HepG2 (cell line): ENCODE measurements at regions not wholly inside any gene's neighbourhood (a gene's known extent, or its start where the extent isn't known, plus 50 kb on each side); places are given as distances from the start of the nearest gene placed in this dataset.
"Not testable (repeated sequence)": the region's sequence is repeated elsewhere in the genome, so short reads cannot be mapped to it uniquely, and the experiment has no call there.

Experiments used
- ATAC-seq: fragments of 200-7000 bp; cut with Tn5 transposase; 3 replicates; pipeline ENCODE4 v1.9.1; 2020; ENCODE audit warnings: mild to moderate bottlenecking, moderate library complexity
- BruUV-seq: library from RNA; stranded (reverse); fragments of 400-500 nt; replicated peaks from 2 replicates; lab custom pipeline; 2021; lab: Mats Ljungman, UMichigan
- CTCF ChIA-PET: fragments of 300-600 bp; formaldehyde crosslinking; extraction: SDS; loops from one replicate; lab custom pipeline; 2021; ENCODE audit warnings: low total read pairs, inconsistent platforms, low intra/inter-chr PET ratio; lab: Yijun Ruan, JAX
- POLR2A ChIA-PET: fragments of 350-600 bp; sonication (Branson Sonifier 250); formaldehyde crosslinking; loops from one replicate; lab custom pipeline; 2020; ENCODE audit warnings: antibody characterized with exemption, inconsistent platforms; lab: Yijun Ruan, JAX
- DNase-seq: peaks from one replicate; pipeline ENCODE4 v3.0.0-alpha.2; 2015; ENCODE audit warnings: low spot score
- FAIRE-seq: peaks from 3 replicates; lab custom pipeline; 2011; peaks lifted over from hg19 to GRCh38; lab: Jason Lieb, UNC
- H2AFZ ChIP-seq: one replicate; pipeline ENCODE4 v1.6.1; 2011; ENCODE audit warnings: low read length, inconsistent platforms
- H3K27ac ChIP-seq: fragments of 300-600 bp; 3 replicates; pipeline ENCODE4 v1.8.0; 2011; ENCODE audit warnings: mixed run types, mild to moderate bottlenecking, mixed read lengths, low read length, inconsistent platforms; ENCODE audit not compliant: insufficient read depth; ENCODE audit errors: extremely low read length
- H3K27me3 ChIP-seq, 2 experiments: fragments of 200-600 bp in 1 of 2; 2 replicates in 1 of 2; 3 replicates in 1 of 2; pipeline versions ENCODE4 v1.6.0 to v1.8.0; 2011; ENCODE audit warnings: low read length in 2 of 2, mild to moderate bottlenecking in 2 of 2, moderate library complexity in 2 of 2, inconsistent platforms in 1 of 2; ENCODE audit not compliant: insufficient read depth in 2 of 2, control insufficient read depth in 1 of 2
- H3K36me3 ChIP-seq, 2 experiments: fragments of 200-600 bp in 1 of 2; replicated peaks in 1 of 2; 2 replicates in 1 of 2; 3 replicates in 1 of 2; pipeline versions ENCODE4 v1.5.1 to v1.8.0; 2011; ENCODE audit warnings: low read length in 2 of 2, inconsistent platforms in 1 of 2; ENCODE audit not compliant: insufficient read depth in 2 of 2, control insufficient read depth in 1 of 2
- H3K4me1 ChIP-seq: 2 replicates; pipeline ENCODE4 v1.5.1; 2012; ENCODE audit warnings: low read length, inconsistent platforms; ENCODE audit not compliant: insufficient read depth
- H3K4me2 ChIP-seq: 2 replicates; pipeline ENCODE4 v1.6.0; 2011; ENCODE audit warnings: low read depth, low read length, inconsistent platforms
- H3K4me3 ChIP-seq, 3 experiments: fragments of 200-600 bp in 1 of 3; sonication (generic), shearing (Covaris generic) in 1 of 3; replicated peaks in 1 of 3; 2 replicates each; pipeline ENCODE4 v1.5.1; 2011 to 2016; ENCODE audit warnings: low read length in 3 of 3, inconsistent platforms in 2 of 3, low read depth in 2 of 3, mild to moderate bottlenecking in 2 of 3, control low read depth in 1 of 3, mixed read lengths in 1 of 3; ENCODE audit not compliant: insufficient read depth in 1 of 3
- H3K79me2 ChIP-seq: one replicate; pipeline ENCODE4 v1.6.1; 2011; ENCODE audit warnings: low read length, inconsistent platforms; ENCODE audit not compliant: insufficient read depth
- H3K9ac ChIP-seq: 2 replicates; pipeline ENCODE4 v1.6.0; 2011; ENCODE audit warnings: mild to moderate bottlenecking, low read depth, low read length, inconsistent platforms; ENCODE audit not compliant: insufficient read depth
- H3K9me3 ChIP-seq: 2 replicates; pipeline ENCODE4 v1.5.1; 2012; ENCODE audit warnings: mild to moderate bottlenecking, low read length
- H4K20me1 ChIP-seq: 2 replicates; pipeline ENCODE4 v1.6.0; 2011; ENCODE audit warnings: inconsistent platforms, mild to moderate bottlenecking, low read length, moderate library complexity; ENCODE audit not compliant: insufficient read depth
- FOXA1 ChIP-seq, 2 experiments: fragments of 450-650 bp in 1 of 2; sonication (generic) in 1 of 2; formaldehyde crosslinking in 1 of 2; IDR thresholded peaks; 2 replicates each; pipeline versions ENCODE4 v1.4.0 to v1.6.1; 2016 to 2020; ENCODE audit warnings: missing genetic modification reagents in 1 of 2
- MAFF ChIP-seq: IDR thresholded peaks from 2 replicates; pipeline ENCODE4 v1.6.1; 2011; ENCODE audit warnings: low read depth, low read length, improper control_type of control experiment
- MAFK ChIP-seq, 2 experiments: IDR thresholded peaks in 1 of 2; conservative IDR thresholded peaks in 1 of 2; 2 replicates each; pipeline ENCODE4 v1.6.1; 2011; ENCODE audit warnings: improper control_type of control experiment in 2 of 2, low read length in 2 of 2
- ZNF652 ChIP-seq: IDR thresholded peaks from 2 replicates; pipeline ENCODE4 v1.6.1; 2016; ENCODE audit warnings: low read depth, borderline replicate concordance
- WGBS: methylation state at CpG from one replicate; pipeline ENCODE4 v1.1.6; 2017; ENCODE audit warnings: low lambda C conversion rate; 5-methylcytosine and 5-hydroxymethylcytosine counted together
- in situ Hi-C: cut with HindIII; loops from 2 replicates; pipeline ENCODE4 v1.10.0; 2017; ENCODE audit warnings: low pct_unique_long_range_greater_than_20kb; ENCODE audit not compliant: extremely low pct_ligation_motif_present
- intact Hi-C: fragments of 100-400 bp; cut with micrococcal nuclease; formaldehyde crosslinking; loops from one replicate; pipeline ENCODE4 v1.10.0; 2022; ENCODE audit not compliant: unreplicated experiment
- TF ChIP-seq, protein P1 (sequence below): sonication (generic); formaldehyde crosslinking; IDR thresholded peaks from 2 replicates; pipeline ENCODE4 v1.5.0; 2020; ENCODE audit warnings: mild to moderate bottlenecking, missing genetic modification reagents, moderate library complexity

- POLR2A ChIA-PET, H3K27me3 ChIP-seq, ATAC-seq, intact Hi-C loops, H3K4me1 ChIP-seq, H3K9ac ChIP-seq, H3K36me3 ChIP-seq, FAIRE-seq, H4K20me1 ChIP-seq, H3K27ac ChIP-seq, H3K4me3 ChIP-seq, DNase-seq, H3K9me3 ChIP-seq, H3K4me2 ChIP-seq, in situ Hi-C loops, BruUV-seq, CTCF ChIA-PET, H2AFZ ChIP-seq, H3K79me2 ChIP-seq: not testable (repeated sequence)
- 21% methylated on average over 9 of the region's 9 CpGs for WGBS
These were observed 162.0 kb upstream of the FRG2C start for GRCh38 chr3:75502171-75502570.

GRCh38 chr3:75502769-75503756 is 161.1 kb upstream of the FRG2C start:
- H3K27ac ChIP-seq; CTCF ChIA-PET; ATAC-seq; in situ Hi-C loops; H3K4me3 ChIP-seq; BruUV-seq; H3K36me3 ChIP-seq; H3K27me3 ChIP-seq; H2AFZ ChIP-seq; POLR2A ChIA-PET; H3K9me3 ChIP-seq; H4K20me1 ChIP-seq; H3K79me2 ChIP-seq; H3K4me1 ChIP-seq; H3K9ac ChIP-seq; FAIRE-seq; intact Hi-C loops; H3K4me2 ChIP-seq; TF ChIP-seq FOXA1 (IDR thresholded peaks at IDR 0.05): not testable (repeated sequence)
- 55% methylated on average over 18 of the region's 18 CpGs for WGBS
- peak; percentile 4 for DNase-seq
- TF ChIP-seq ZNF652 (CRISPR knock-in tag) (peak; percentile 79), MAFF (peak; percentile 42; the same call in 1 of the 2 replicates), MAFK (conservative IDR thresholded peaks at IDR 0.05 in 1 of 2, IDR thresholded peaks at IDR 0.05 in 1 of 2; ENCODE audit: low read length in 2 of 2) (peak; percentile 43; a peak in 3 of 4 replicates), FOXA1 (CRISPR knock-in tag; IDR thresholded peaks at IDR 0.05) (peak; percentile 26; the same call in 1 of the 2 replicates)
- TF ChIP-seq, protein P1, sequence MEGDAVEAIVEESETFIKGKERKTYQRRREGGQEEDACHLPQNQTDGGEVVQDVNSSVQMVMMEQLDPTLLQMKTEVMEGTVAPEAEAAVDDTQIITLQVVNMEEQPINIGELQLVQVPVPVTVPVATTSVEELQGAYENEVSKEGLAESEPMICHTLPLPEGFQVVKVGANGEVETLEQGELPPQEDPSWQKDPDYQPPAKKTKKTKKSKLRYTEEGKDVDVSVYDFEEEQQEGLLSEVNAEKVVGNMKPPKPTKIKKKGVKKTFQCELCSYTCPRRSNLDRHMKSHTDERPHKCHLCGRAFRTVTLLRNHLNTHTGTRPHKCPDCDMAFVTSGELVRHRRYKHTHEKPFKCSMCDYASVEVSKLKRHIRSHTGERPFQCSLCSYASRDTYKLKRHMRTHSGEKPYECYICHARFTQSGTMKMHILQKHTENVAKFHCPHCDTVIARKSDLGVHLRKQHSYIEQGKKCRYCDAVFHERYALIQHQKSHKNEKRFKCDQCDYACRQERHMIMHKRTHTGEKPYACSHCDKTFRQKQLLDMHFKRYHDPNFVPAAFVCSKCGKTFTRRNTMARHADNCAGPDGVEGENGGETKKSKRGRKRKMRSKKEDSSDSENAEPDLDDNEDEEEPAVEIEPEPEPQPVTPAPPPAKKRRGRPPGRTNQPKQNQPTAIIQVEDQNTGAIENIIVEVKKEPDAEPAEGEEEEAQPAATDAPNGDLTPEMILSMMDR (CRISPR knock-in tag), result 0 out of 2 replicates have a peak, but pooled peaks have one; percentile 5
